ENCODE measurements at regions not wholly inside any gene's neighbourhood (a gene's known extent, or its start where the extent isn't known, plus 50 kb on each side); places are given as distances from the start of the nearest gene placed in this dataset.
A peak's percentile ranks its signal among the peaks of the same experiment; 100 is the strongest.

DNA sequence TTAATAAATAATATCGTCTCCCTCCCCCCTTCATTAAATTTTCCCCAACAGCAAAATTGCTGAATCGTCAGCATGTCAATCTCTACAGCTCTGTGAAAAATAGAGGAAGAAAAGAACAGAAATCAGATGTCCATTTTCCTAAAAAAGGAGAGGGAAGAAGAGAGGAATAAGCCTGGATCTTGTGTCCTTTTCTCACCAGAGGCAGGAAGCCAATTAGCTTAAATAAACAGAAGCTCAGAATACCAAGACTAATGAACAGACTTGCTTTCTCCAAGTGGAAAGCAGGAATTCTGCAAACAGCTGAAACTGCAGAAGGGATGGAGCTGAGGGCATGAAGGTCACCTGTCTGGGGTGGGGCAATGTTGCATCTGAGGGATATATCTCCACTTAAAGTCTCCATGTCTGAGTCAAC, 265.7 kb downstream of the CCDC85A start:
- peak; percentile 27; the same call in 1 of the 3 replicates for ATAC-seq
- TF ChIP-seq GLIS3 (CRISPR knock-in tag; IDR thresholded peaks at IDR 0.05) = no peak
- TF ChIP-seq ESRRG (CRISPR knock-in tag; IDR thresholded peaks at IDR 0.05) = no peak
- TF ChIP-seq SNAI2 (CRISPR knock-in tag; IDR thresholded peaks at IDR 0.05) = no peak
- TF ChIP-seq CSDC2 (CRISPR knock-in tag; IDR thresholded peaks at IDR 0.05) = no peak
- TF ChIP-seq PPARA (CRISPR knock-in tag; IDR thresholded peaks at IDR 0.05; ENCODE audit: borderline replicate concordance) = no peak
- no peak for TF ChIP-seq ZNF70 (CRISPR knock-in tag; IDR thresholded peaks at IDR 0.05)
- TF ChIP-seq, protein P1, sequence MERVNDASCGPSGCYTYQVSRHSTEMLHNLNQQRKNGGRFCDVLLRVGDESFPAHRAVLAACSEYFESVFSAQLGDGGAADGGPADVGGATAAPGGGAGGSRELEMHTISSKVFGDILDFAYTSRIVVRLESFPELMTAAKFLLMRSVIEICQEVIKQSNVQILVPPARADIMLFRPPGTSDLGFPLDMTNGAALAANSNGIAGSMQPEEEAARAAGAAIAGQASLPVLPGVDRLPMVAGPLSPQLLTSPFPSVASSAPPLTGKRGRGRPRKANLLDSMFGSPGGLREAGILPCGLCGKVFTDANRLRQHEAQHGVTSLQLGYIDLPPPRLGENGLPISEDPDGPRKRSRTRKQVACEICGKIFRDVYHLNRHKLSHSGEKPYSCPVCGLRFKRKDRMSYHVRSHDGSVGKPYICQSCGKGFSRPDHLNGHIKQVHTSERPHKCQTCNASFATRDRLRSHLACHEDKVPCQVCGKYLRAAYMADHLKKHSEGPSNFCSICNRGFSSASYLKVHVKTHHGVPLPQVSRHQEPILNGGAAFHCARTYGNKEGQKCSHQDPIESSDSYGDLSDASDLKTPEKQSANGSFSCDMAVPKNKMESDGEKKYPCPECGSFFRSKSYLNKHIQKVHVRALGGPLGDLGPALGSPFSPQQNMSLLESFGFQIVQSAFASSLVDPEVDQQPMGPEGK (CRISPR knock-in tag; IDR thresholded peaks at IDR 0.05; ENCODE audit: borderline replicate concordance) = no peak
- no peak for TF ChIP-seq BACH2 (CRISPR knock-in tag; IDR thresholded peaks at IDR 0.05; ENCODE audit: borderline replicate concordance)
- TF ChIP-seq ZC3H10 (CRISPR knock-in tag; IDR thresholded peaks at IDR 0.05) = no peak
- no peak for TF ChIP-seq ZFP30 (CRISPR knock-in tag; IDR thresholded peaks at IDR 0.05)
- TF ChIP-seq, protein P2, sequence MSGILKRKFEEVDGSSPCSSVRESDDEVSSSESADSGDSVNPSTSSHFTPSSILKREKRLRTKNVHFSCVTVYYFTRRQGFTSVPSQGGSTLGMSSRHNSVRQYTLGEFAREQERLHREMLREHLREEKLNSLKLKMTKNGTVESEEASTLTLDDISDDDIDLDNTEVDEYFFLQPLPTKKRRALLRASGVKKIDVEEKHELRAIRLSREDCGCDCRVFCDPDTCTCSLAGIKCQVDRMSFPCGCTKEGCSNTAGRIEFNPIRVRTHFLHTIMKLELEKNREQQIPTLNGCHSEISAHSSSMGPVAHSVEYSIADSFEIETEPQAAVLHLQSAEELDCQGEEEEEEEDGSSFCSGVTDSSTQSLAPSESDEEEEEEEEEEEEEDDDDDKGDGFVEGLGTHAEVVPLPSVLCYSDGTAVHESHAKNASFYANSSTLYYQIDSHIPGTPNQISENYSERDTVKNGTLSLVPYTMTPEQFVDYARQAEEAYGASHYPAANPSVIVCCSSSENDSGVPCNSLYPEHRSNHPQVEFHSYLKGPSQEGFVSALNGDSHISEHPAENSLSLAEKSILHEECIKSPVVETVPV (CRISPR knock-in tag; IDR thresholded peaks at IDR 0.05) = no peak

DNA sequence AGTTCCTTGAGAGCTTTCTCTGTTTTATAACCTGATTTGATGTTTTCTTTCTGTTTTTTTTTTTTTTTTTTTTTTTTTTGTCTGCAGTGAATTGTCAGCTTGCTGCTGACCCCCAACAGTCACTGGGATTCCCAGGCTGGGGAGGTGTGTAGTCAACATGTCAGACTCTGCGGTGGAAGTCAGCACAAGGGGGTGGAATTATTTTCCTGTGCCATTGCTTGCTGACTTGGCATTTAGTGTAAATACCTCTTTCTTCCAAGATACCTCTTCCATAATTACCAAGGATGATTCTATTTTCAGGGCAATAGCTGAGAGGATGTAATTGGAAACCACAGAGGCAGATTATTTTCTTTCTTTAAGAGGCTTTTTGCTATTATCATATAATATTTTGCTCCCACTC, 266.3 kb downstream of the CCDC85A start:
- ATAC-seq = no peak
- TF ChIP-seq GLIS3 (CRISPR knock-in tag; IDR thresholded peaks at IDR 0.05) (no peak), TOX (CRISPR knock-in tag; IDR thresholded peaks at IDR 0.05; ENCODE audit: borderline replicate concordance) (no peak), ZNF70 (CRISPR knock-in tag; IDR thresholded peaks at IDR 0.05) (no peak), ISL1 (CRISPR knock-in tag; IDR thresholded peaks at IDR 0.05) (no peak)
- TF ChIP-seq, protein P1 (CRISPR knock-in tag; IDR thresholded peaks at IDR 0.05; ENCODE audit: borderline replicate concordance) = no peak

DNA sequence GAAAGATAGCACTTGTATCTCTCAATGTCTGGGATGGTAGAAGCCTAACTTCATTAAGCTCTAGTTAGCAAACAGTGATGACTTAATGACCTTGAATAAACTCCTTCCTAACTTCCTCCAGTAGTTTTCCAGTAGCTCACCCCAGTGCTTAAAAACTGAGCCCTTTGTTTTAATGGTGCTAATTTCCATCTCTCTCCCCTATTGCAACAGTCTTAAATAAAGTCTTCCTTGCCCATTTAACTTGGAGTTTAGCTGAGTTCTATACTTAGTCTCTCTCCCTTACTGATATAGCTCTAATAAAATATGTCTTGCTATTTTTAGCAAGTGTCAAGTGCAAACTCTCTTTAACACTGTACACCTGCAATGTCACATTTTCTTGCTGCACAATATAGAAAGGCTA, 267.0 kb downstream of the CCDC85A start:
- ATAC-seq = no peak
- TF ChIP-seq CSDC2 (CRISPR knock-in tag; IDR thresholded peaks at IDR 0.05) (no peak), ZNF565 (CRISPR knock-in tag; conservative IDR thresholded peaks at IDR 0.05; ENCODE audit: low read depth) (no peak), ARNTL (CRISPR knock-in tag; IDR thresholded peaks at IDR 0.05; ENCODE audit: borderline replicate concordance, low read depth) (no peak), RARB (CRISPR knock-in tag; IDR thresholded peaks at IDR 0.05) (no peak), ESRRG (CRISPR knock-in tag; IDR thresholded peaks at IDR 0.05) (no peak), ISL1 (CRISPR knock-in tag; IDR thresholded peaks at IDR 0.05) (no peak), TCF4 (CRISPR knock-in tag; IDR thresholded peaks at IDR 0.05; ENCODE audit: borderline replicate concordance) (no peak), TOX (CRISPR knock-in tag; IDR thresholded peaks at IDR 0.05; ENCODE audit: borderline replicate concordance) (no peak), ZC3H10 (CRISPR knock-in tag; IDR thresholded peaks at IDR 0.05) (no peak), ZFP3 (CRISPR knock-in tag; IDR thresholded peaks at IDR 0.05) (no peak), ZNF70 (CRISPR knock-in tag; IDR thresholded peaks at IDR 0.05) (no peak), OSR1 (CRISPR knock-in tag; IDR thresholded peaks at IDR 0.05) (no peak), GLIS3 (CRISPR knock-in tag; IDR thresholded peaks at IDR 0.05) (no peak), ZFP30 (CRISPR knock-in tag; IDR thresholded peaks at IDR 0.05) (no peak)
- TF ChIP-seq, protein P3, sequence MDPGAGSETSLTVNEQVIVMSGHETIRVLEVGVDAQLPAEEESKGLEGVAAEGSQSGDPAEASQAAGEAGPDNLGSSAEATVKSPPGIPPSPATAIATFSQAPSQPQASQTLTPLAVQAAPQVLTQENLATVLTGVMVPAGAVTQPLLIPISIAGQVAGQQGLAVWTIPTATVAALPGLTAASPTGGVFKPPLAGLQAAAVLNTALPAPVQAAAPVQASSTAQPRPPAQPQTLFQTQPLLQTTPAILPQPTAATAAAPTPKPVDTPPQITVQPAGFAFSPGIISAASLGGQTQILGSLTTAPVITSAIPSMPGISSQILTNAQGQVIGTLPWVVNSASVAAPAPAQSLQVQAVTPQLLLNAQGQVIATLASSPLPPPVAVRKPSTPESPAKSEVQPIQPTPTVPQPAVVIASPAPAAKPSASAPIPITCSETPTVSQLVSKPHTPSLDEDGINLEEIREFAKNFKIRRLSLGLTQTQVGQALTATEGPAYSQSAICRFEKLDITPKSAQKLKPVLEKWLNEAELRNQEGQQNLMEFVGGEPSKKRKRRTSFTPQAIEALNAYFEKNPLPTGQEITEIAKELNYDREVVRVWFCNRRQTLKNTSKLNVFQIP (CRISPR knock-in tag; IDR thresholded peaks at IDR 0.05; ENCODE audit: borderline replicate concordance, low read depth) = no peak
- TF ChIP-seq, protein P1 (CRISPR knock-in tag; IDR thresholded peaks at IDR 0.05; ENCODE audit: borderline replicate concordance) = no peak
- TF ChIP-seq, protein P4, sequence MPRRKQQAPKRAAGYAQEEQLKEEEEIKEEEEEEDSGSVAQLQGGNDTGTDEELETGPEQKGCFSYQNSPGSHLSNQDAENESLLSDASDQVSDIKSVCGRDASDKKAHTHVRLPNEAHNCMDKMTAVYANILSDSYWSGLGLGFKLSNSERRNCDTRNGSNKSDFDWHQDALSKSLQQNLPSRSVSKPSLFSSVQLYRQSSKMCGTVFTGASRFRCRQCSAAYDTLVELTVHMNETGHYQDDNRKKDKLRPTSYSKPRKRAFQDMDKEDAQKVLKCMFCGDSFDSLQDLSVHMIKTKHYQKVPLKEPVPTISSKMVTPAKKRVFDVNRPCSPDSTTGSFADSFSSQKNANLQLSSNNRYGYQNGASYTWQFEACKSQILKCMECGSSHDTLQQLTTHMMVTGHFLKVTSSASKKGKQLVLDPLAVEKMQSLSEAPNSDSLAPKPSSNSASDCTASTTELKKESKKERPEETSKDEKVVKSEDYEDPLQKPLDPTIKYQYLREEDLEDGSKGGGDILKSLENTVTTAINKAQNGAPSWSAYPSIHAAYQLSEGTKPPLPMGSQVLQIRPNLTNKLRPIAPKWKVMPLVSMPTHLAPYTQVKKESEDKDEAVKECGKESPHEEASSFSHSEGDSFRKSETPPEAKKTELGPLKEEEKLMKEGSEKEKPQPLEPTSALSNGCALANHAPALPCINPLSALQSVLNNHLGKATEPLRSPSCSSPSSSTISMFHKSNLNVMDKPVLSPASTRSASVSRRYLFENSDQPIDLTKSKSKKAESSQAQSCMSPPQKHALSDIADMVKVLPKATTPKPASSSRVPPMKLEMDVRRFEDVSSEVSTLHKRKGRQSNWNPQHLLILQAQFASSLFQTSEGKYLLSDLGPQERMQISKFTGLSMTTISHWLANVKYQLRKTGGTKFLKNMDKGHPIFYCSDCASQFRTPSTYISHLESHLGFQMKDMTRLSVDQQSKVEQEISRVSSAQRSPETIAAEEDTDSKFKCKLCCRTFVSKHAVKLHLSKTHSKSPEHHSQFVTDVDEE (CRISPR knock-in tag; IDR thresholded peaks at IDR 0.05) = no peak
- TF ChIP-seq, protein P5, sequence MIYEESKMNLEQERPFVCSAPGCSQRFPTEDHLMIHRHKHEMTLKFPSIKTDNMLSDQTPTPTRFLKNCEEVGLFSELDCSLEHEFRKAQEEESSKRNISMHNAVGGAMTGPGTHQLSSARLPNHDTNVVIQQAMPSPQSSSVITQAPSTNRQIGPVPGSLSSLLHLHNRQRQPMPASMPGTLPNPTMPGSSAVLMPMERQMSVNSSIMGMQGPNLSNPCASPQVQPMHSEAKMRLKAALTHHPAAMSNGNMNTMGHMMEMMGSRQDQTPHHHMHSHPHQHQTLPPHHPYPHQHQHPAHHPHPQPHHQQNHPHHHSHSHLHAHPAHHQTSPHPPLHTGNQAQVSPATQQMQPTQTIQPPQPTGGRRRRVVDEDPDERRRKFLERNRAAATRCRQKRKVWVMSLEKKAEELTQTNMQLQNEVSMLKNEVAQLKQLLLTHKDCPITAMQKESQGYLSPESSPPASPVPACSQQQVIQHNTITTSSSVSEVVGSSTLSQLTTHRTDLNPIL (CRISPR knock-in tag; IDR thresholded peaks at IDR 0.05; ENCODE audit: low read depth) = no peak

Data from SK-N-SH treated with all-trans-retinoic acid at 6 μM for 48 hours (cell line).